ENCODE measurements at regions not wholly inside any gene's neighbourhood (a gene's known extent, or its start where the extent isn't known, plus 50 kb on each side); places are given as distances from the start of the nearest gene placed in this dataset.

DNA sequence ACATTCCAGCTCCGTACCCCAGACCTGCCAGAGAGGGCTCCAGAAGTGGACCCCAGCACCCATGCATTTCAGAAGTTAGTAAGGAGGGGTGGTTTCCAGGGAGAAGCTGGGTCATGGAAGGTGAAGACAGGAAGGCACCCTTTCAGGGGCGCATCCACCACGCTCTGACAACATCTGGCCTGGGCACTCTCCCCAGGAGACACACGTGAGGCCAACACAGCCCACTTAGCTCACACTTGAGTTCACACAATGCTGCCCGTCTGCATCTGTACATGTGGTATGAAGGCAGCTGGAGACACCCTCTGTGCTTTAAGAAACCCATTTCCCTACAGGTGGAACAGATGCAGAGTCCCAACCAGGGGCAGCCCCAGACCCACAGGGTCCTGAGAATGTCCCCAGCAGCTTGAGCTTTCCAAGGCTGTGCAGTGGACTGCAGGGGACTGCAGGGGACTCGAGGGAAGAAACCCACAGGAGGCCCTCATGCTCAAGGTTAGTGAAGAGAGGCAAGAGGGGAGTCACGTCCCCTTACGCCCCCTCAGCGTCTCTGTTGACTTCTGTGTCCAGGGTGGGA, 326.8 kb upstream of the IRX1 start:
- ChIA-PET CTCF (no interaction called here), POLR2A (no interaction called here)
- TF ChIP-seq CTCF (IDR thresholded peaks at IDR 0.05; ENCODE audit: insufficient read depth, low read length, missing control alignments): no peak
- H3K4me3 ChIP-seq (ENCODE audit: low read depth, low read length): no peak overlapping the region
- no peak for DNase-seq (ENCODE audit: low read depth, low spot score)

DNA sequence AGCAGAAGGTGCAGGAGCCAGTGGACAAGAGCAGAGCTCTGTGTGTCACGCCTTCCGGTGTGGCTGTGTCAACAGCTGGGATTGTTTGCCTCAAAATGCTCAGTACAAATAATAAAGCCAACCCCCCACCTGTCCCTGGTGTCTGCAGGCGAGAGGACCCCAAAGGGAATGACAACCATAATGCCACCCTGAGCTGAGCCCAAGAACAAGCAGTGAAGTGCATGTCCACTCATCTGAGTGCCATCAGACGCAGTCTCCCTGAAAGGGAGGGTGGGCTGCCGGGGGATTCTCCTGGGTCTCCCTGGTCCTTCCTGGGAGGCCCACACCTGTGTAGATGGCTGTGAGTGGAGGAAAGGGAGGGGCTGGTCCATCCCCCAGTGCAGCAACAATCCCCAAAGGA, 328.8 kb upstream of the IRX1 start:
- TF ChIP-seq CTCF (IDR thresholded peaks at IDR 0.05; ENCODE audit: insufficient read depth, low read length, missing control alignments): no peak
- ChIA-PET CTCF (no interaction called here), POLR2A (no interaction called here)
- H3K4me3 ChIP-seq (ENCODE audit: low read depth, low read length): no peak overlapping the region
- no peak for DNase-seq (ENCODE audit: low read depth, low spot score)

- TF ChIP-seq CTCF (IDR thresholded peaks at IDR 0.05; ENCODE audit: insufficient read depth, low read length, missing control alignments): no peak
- POLR2A ChIA-PET: no interaction called here
- CTCF ChIA-PET: no interaction called here
- H3K4me3 ChIP-seq (ENCODE audit: low read depth, low read length): no peak overlapping the region
- DNase-seq (ENCODE audit: low read depth, low spot score): no peak
Observed at GRCh38 chr5:3265936-3266335, 329.7 kb upstream of the IRX1 start.

DNA sequence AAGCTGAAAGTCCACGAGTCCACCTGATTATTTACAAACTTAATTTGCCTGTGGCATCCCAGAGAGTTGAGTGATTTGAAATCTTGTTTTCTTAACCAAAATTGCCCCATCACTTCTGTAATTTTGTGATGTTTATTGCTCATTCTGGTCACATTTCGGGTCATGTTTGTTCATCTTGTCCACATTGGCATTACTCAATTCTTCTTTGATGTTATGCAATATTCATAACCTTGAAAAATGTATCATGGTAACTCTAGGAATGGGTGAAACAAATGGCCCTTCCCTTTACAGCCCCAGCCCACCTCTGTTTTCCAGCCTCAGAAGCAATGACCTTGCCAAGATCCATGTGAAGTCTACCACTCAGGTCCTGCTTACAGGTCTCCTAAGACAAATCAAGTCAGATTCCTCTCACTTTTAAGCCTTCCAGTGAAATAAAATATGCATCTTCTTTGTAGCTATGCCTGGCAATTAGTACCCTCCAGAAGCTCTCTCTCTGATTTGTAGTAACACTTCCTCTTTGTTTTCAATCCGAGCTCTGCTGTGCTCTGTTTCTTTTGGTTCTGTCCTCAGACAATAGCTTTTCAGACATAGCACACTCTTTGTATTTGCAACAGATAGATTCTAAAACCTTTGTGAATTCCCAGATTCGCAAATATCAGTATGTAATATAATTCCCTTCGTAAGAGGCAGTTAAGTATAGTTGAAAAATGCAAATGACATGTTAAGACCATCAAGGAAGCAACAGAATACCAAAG, 330.3 kb upstream of the IRX1 start:
- no peak overlapping the region for H3K4me3 ChIP-seq (ENCODE audit: low read depth, low read length)
- POLR2A ChIA-PET: no interaction called here
- TF ChIP-seq CTCF (IDR thresholded peaks at IDR 0.05; ENCODE audit: insufficient read depth, low read length, missing control alignments): no peak
- no peak for DNase-seq (ENCODE audit: low read depth, low spot score)
- CTCF ChIA-PET: no interaction called here

- DNase-seq (ENCODE audit: low read depth, low spot score): no peak
- CTCF ChIA-PET: no interaction called here
- no peak for TF ChIP-seq CTCF (IDR thresholded peaks at IDR 0.05; ENCODE audit: insufficient read depth, low read length, missing control alignments)
- POLR2A ChIA-PET: no interaction called here
- H3K4me3 ChIP-seq (ENCODE audit: low read depth, low read length): no peak overlapping the region
Observed at GRCh38 chr5:3262451-3262850, 333.2 kb upstream of the IRX1 start.

DNA sequence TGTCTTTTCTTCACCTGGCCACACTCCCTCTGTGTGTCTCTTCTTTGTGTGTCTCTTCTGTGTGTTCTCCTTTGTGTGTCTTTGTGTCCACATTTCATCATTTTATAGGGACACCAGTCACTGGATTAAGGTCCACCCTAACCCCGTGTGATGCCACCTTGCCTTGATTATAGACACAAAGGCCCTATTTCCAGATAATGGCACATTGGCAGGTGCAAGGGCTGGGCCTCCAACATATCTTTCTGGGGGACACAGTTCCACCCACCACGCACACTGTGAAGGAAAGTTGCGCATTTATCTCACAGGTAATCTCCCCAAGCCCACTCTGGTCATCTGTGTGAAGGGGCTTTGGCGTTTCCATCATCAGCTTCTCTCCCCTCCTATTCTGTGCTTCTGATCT, 334.6 kb upstream of the IRX1 start:
- no peak overlapping the region for H3K4me3 ChIP-seq (ENCODE audit: low read depth, low read length)
- ChIA-PET POLR2A (no interaction called here), CTCF (no interaction called here)
- no peak for TF ChIP-seq CTCF (IDR thresholded peaks at IDR 0.05; ENCODE audit: insufficient read depth, low read length, missing control alignments)
- no peak for DNase-seq (ENCODE audit: low read depth, low spot score)
